ENCODE measurements at regions not wholly inside any gene's neighbourhood (a gene's known extent, or its start where the extent isn't known, plus 50 kb on each side); places are given as distances from the start of the nearest gene placed in this dataset.

GRCh38 chr14:98840091-98840490 lies 431.9 kb downstream of the BCL11B start:
- DNase-seq (ENCODE audit: low read depth), result no peak
- TF ChIP-seq, protein P1, sequence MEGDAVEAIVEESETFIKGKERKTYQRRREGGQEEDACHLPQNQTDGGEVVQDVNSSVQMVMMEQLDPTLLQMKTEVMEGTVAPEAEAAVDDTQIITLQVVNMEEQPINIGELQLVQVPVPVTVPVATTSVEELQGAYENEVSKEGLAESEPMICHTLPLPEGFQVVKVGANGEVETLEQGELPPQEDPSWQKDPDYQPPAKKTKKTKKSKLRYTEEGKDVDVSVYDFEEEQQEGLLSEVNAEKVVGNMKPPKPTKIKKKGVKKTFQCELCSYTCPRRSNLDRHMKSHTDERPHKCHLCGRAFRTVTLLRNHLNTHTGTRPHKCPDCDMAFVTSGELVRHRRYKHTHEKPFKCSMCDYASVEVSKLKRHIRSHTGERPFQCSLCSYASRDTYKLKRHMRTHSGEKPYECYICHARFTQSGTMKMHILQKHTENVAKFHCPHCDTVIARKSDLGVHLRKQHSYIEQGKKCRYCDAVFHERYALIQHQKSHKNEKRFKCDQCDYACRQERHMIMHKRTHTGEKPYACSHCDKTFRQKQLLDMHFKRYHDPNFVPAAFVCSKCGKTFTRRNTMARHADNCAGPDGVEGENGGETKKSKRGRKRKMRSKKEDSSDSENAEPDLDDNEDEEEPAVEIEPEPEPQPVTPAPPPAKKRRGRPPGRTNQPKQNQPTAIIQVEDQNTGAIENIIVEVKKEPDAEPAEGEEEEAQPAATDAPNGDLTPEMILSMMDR (conservative IDR thresholded peaks at IDR 0.05; ENCODE audit: low read depth, low read length), result no peak
- no peak overlapping the region for H3K4me3 ChIP-seq (ENCODE audit: low read depth, low read length)

- TF ChIP-seq, protein P1 (conservative IDR thresholded peaks at IDR 0.05; ENCODE audit: low read depth, low read length), result no peak
- H3K4me3 ChIP-seq (ENCODE audit: low read depth, low read length), result no peak overlapping the region
Measured at GRCh38 chr14:98840511-98840910, 431.5 kb downstream of the BCL11B start.

GRCh38 chr14:98844456-98844855 lies 427.5 kb downstream of the BCL11B start:
- TF ChIP-seq, protein P1 (conservative IDR thresholded peaks at IDR 0.05; ENCODE audit: low read depth, low read length), result no peak
- H3K4me3 ChIP-seq (ENCODE audit: low read depth, low read length), result no peak overlapping the region
- no peak for DNase-seq (ENCODE audit: low read depth)

More at GRCh38 chr14:98840511-98840910, 431.5 kb downstream of the BCL11B start:
- no peak for DNase-seq (ENCODE audit: low read depth)

- no peak for DNase-seq (ENCODE audit: low read depth)
Measured at GRCh38 chr14:98847521-98848468, 424.2 kb downstream of the BCL11B start.

GRCh38 chr14:98853063-98853729 lies 418.8 kb downstream of the BCL11B start:
- no peak overlapping the region for H3K4me3 ChIP-seq (ENCODE audit: low read depth, low read length)
- TF ChIP-seq, protein P1 (conservative IDR thresholded peaks at IDR 0.05; ENCODE audit: low read depth, low read length), result no peak
- DNase-seq (ENCODE audit: low read depth), result no peak

More at GRCh38 chr14:98847521-98848468, 424.2 kb downstream of the BCL11B start:
- no peak overlapping the region for H3K4me3 ChIP-seq (ENCODE audit: low read depth, low read length)
- TF ChIP-seq, protein P1 (conservative IDR thresholded peaks at IDR 0.05; ENCODE audit: low read depth, low read length), result no peak

- no peak overlapping the region for H3K4me3 ChIP-seq (ENCODE audit: low read depth, low read length)
- DNase-seq (ENCODE audit: low read depth), result no peak
- TF ChIP-seq, protein P1 (conservative IDR thresholded peaks at IDR 0.05; ENCODE audit: low read depth, low read length), result no peak
Measured at GRCh38 chr14:98855926-98856715, 415.9 kb downstream of the BCL11B start.

All from choroid plexus epithelial cell (primary cell).